ENCODE measurements at regions not wholly inside any gene's neighbourhood (a gene's known extent, or its start where the extent isn't known, plus 50 kb on each side); places are given as distances from the start of the nearest gene placed in this dataset.

- TF ChIP-seq, protein P1, sequence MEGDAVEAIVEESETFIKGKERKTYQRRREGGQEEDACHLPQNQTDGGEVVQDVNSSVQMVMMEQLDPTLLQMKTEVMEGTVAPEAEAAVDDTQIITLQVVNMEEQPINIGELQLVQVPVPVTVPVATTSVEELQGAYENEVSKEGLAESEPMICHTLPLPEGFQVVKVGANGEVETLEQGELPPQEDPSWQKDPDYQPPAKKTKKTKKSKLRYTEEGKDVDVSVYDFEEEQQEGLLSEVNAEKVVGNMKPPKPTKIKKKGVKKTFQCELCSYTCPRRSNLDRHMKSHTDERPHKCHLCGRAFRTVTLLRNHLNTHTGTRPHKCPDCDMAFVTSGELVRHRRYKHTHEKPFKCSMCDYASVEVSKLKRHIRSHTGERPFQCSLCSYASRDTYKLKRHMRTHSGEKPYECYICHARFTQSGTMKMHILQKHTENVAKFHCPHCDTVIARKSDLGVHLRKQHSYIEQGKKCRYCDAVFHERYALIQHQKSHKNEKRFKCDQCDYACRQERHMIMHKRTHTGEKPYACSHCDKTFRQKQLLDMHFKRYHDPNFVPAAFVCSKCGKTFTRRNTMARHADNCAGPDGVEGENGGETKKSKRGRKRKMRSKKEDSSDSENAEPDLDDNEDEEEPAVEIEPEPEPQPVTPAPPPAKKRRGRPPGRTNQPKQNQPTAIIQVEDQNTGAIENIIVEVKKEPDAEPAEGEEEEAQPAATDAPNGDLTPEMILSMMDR (IDR thresholded peaks at IDR 0.05): no peak
- no peak for TF ChIP-seq POLR2AphosphoS5 (IDR thresholded peaks at IDR 0.05)
Measured at GRCh38 chr4:23353200-23353599, 536.6 kb downstream of the PPARGC1A start.

All from prostate gland (tissue), 2 donors.